Breast epithelium (tissue), 4 donors: ENCODE measurements at regions not wholly inside any gene's neighbourhood (a gene's known extent, or its start where the extent isn't known, plus 50 kb on each side); places are given as distances from the start of the nearest gene placed in this dataset.

Source experiments
- DNase-seq, 2 donors: peaks; one replicate each; pipeline ENCODE4 v3.0.0-alpha.2; 2019; ENCODE audit warnings: low spot score in 2 of 2
- H3K27ac ChIP-seq, 2 donors: fragments of 200-600 bp; sonication (generic) in 1 of 2; one replicate each; pipeline ENCODE4 v1.5.1; 2016 to 2019; ENCODE audit warnings: mild to moderate bottlenecking in 1 of 2
- H3K27me3 ChIP-seq, 2 donors: fragments of 200-600 bp; sonication (generic) in 1 of 2; one replicate each; pipeline versions ENCODE4 v1.5.1 to v1.6.0; 2017 to 2019; ENCODE audit warnings: control low read depth in 1 of 2, mild to moderate bottlenecking in 1 of 2
- H3K36me3 ChIP-seq: fragments of 200-600 bp; one replicate; pipeline ENCODE4 v1.5.1; 2019
- H3K4me1 ChIP-seq, 2 donors: fragments of 200-600 bp; sonication (generic); one replicate each; pipeline ENCODE4 v1.5.1; 2016 to 2019; ENCODE audit warnings: control low read depth in 1 of 2
- H3K4me3 ChIP-seq, 3 donors: fragments of 200-600 bp; sonication (generic); 1 replicate in 2 of 3; 2 replicates in 1 of 3; pipeline ENCODE4 v1.5.1; 2016 to 2019; ENCODE audit warnings: mild to moderate bottlenecking in 3 of 3, moderate library complexity in 2 of 3
- H3K9me3 ChIP-seq, 2 donors: fragments of 200-600 bp; sonication (generic) in 1 of 2; one replicate each; pipeline ENCODE4 v1.5.1; 2016 to 2019; ENCODE audit warnings: control low read depth in 1 of 2
- POLR2A ChIP-seq: fragments of 450-650 bp; IDR thresholded peaks from one replicate; pipeline ENCODE4 v1.6.1; 2016; ENCODE audit warnings: antibody characterized with exemption, mild to moderate bottlenecking, moderate library complexity
- POLR2AphosphoS5 ChIP-seq, 3 donors: sonication (generic); formaldehyde crosslinking; IDR thresholded peaks; one replicate each; pipeline ENCODE4 v1.6.1; 2017; ENCODE audit warnings: antibody characterized with exemption in 3 of 3
- intact Hi-C: fragments of 100-400 bp; cut with DNase I; formaldehyde crosslinking; loops from one replicate; pipeline ENCODE4 v1.15.1; 2023; ENCODE audit warnings: low total_unique reads
- TF ChIP-seq, protein P1 (sequence below), 3 donors: fragments of 450-650 bp; IDR thresholded peaks; one replicate each; pipeline ENCODE4 v1.5.1; 2016 to 2017; ENCODE audit warnings: antibody characterized with exemption in 3 of 3, mild to moderate bottlenecking in 3 of 3, moderate library complexity in 3 of 3

DNA sequence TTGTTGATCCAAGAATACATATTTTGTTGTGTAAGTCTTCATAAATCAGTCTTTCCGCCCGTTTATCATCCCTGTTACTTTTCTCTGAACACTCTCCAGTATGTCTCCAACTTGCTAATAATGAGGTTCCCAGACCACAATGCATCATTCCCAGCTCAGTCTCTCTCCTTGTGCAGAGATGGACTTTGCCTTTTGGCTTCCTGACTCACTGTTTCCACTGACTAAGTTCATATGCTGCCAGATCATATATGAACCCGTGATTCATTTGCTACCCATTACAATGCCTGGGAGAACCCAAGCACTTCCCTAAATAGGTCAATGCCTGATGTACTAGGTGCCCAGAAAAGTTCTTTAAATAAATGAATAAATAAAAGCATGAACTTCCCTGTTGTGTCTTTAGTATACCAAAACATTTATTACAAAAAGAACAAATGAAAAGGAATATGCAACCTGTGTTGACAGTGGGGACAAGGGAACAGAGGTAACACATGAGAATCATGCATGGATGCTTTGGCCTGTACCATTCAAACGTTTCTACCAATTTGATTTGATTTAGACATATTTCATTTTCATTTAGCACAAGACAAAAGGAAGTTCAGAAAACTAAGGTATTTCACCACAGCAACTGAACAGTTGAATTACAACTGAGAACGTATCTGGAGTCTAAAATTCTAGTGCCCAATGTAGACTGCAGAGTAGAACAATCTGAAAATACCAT, 215.4 kb upstream of the HNRNPA3 start:
- H3K4me1 ChIP-seq: no peaks in the 10 kb centered on the region
- no peaks in the 10 kb centered on the region for H3K9me3 ChIP-seq
- no peak for TF ChIP-seq POLR2A
- TF ChIP-seq, protein P1, sequence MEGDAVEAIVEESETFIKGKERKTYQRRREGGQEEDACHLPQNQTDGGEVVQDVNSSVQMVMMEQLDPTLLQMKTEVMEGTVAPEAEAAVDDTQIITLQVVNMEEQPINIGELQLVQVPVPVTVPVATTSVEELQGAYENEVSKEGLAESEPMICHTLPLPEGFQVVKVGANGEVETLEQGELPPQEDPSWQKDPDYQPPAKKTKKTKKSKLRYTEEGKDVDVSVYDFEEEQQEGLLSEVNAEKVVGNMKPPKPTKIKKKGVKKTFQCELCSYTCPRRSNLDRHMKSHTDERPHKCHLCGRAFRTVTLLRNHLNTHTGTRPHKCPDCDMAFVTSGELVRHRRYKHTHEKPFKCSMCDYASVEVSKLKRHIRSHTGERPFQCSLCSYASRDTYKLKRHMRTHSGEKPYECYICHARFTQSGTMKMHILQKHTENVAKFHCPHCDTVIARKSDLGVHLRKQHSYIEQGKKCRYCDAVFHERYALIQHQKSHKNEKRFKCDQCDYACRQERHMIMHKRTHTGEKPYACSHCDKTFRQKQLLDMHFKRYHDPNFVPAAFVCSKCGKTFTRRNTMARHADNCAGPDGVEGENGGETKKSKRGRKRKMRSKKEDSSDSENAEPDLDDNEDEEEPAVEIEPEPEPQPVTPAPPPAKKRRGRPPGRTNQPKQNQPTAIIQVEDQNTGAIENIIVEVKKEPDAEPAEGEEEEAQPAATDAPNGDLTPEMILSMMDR (IDR thresholded peaks at IDR 0.05): no peak
- TF ChIP-seq POLR2AphosphoS5 (IDR thresholded peaks at IDR 0.05): no peak
- H3K27me3 ChIP-seq: no peaks in the 10 kb centered on the region
- H3K4me3 ChIP-seq: no peak overlapping the region
- no peaks in the 10 kb centered on the region for H3K36me3 ChIP-seq
- DNase-seq: no peak
- peak overlapping the region in 1 of 2 donors; percentile 21 for H3K27ac ChIP-seq
- intact Hi-C loops: no loop called here

- no peak overlapping the region for H3K4me3 ChIP-seq
- H3K4me1 ChIP-seq: no peaks in the 10 kb centered on the region
- H3K9me3 ChIP-seq: no peaks in the 10 kb centered on the region
- intact Hi-C loops: no loop called here
- no peaks in the 10 kb centered on the region for H3K36me3 ChIP-seq
- no peak for TF ChIP-seq POLR2A
- TF ChIP-seq, protein P1 (IDR thresholded peaks at IDR 0.05): no peak
- TF ChIP-seq POLR2AphosphoS5 (IDR thresholded peaks at IDR 0.05): no peak
- no peak for DNase-seq
- peak overlapping the region in 1 of 2 donors; percentile 21 for H3K27ac ChIP-seq
- H3K27me3 ChIP-seq: no peaks in the 10 kb centered on the region
These were observed 214.8 kb upstream of the HNRNPA3 start for GRCh38 chr2:176997792-176998169.

DNA sequence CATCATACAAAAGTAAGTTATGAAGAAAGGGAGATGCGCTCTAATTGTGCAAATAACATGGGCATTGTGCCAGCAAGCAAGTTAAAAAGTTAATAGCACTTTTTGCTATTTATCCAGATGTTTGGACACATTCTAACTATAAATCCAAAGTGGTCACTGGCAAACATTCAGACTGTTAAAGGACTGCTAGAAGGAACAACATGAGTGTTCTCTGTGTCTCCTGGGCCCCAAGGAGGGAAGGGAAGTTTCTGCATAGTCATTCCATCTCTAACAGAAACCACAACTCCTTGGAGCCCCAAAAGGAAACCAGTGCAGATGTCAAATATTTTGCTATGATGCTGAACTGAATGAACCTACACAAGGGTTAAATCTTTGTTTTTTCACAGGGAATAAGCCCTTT, 213.3 kb upstream of the HNRNPA3 start:
- Histone ChIP-seq H3K4me1 (no peaks in the 10 kb centered on the region), H3K36me3 (no peaks in the 10 kb centered on the region), H3K27ac (peak overlapping the region in 1 of 2 donors; percentile 38), H3K4me3 (no peak overlapping the region), H3K27me3 (no peaks in the 10 kb centered on the region), H3K9me3 (no peaks in the 10 kb centered on the region)
- intact Hi-C loops: no loop called here
- no peak for TF ChIP-seq POLR2AphosphoS5 (IDR thresholded peaks at IDR 0.05)
- TF ChIP-seq, protein P1 (IDR thresholded peaks at IDR 0.05): no peak
- no peak for TF ChIP-seq POLR2A
- no peak for DNase-seq

DNA sequence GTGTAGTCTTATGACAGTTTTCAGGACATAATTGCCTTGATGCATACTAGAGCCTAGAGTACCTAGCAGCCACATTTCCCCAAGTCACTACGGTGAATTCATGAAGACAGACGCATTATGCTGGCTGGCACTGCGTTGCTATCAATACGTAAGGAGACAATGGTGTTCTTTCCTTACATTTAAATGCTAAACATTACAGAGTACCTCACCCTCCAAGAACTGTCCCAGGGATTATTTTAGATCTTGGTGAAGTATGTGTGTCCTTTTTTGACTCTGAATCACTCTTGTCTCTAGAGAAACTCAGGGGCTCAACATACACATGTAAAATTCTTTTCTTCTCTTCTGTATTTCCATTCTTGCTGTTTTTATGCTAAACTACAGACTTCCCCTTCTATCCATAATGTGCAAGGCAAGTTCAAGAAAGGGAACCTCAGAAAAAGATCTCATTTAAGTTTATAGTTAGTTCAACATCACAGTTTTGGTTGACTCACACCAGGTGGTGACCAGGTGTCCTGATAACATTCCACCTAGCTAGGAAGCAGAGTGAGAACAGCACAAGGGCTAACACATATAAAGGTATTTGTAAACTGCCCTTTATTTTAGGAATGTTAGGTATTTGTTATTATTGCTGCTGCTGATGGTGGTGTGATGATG, 212.4 kb upstream of the HNRNPA3 start:
- intact Hi-C loops: no loop called here
- DNase-seq: no peak
- Histone ChIP-seq H3K4me1 (no peaks in the 10 kb centered on the region), H3K27ac (no peak overlapping the region), H3K4me3 (no peak overlapping the region), H3K9me3 (no peaks in the 10 kb centered on the region), H3K27me3 (no peaks in the 10 kb centered on the region), H3K36me3 (no peaks in the 10 kb centered on the region)
- TF ChIP-seq POLR2A (no peak), POLR2AphosphoS5 (IDR thresholded peaks at IDR 0.05) (no peak)
- TF ChIP-seq, protein P1 (IDR thresholded peaks at IDR 0.05): no peak

- Histone ChIP-seq H3K4me1 (no peaks in the 10 kb centered on the region), H3K27me3 (no peaks in the 10 kb centered on the region), H3K36me3 (no peaks in the 10 kb centered on the region), H3K4me3 (no peak overlapping the region), H3K9me3 (no peaks in the 10 kb centered on the region), H3K27ac (no peak overlapping the region)
- intact Hi-C loops: no loop called here
- DNase-seq: no peak
- TF ChIP-seq POLR2A (no peak), POLR2AphosphoS5 (IDR thresholded peaks at IDR 0.05) (no peak)
- TF ChIP-seq, protein P1 (IDR thresholded peaks at IDR 0.05): no peak
These were observed 211.9 kb upstream of the HNRNPA3 start for GRCh38 chr2:177000715-177001072.
